Right lobe of liver (tissue), 6 donors: ENCODE measurements at regions not wholly inside any gene's neighbourhood (a gene's known extent, or its start where the extent isn't known, plus 50 kb on each side); places are given as distances from the start of the nearest gene placed in this dataset.

Experiments used
- ATAC-seq, 4 donors: fragments of 200-7000 bp; cut with Tn5 transposase; one replicate each; pipeline ENCODE4 v1.9.1; 2020; ENCODE audit warnings: mild to moderate bottlenecking in 4 of 4, moderate library complexity in 4 of 4
- DNase-seq, 3 donors: peaks; one replicate each; pipeline ENCODE4 v3.0.0-alpha.2; 2020
- H3K27ac ChIP-seq, 3 donors: fragments of 200-600 bp; one replicate each; pipeline ENCODE4 v1.8.0; 2022
- H3K27me3 ChIP-seq, 2 donors: fragments of 200-600 bp; one replicate each; pipeline ENCODE4 v1.8.0; 2022
- H3K36me3 ChIP-seq, 4 donors: fragments of 200-600 bp; sonication (generic) in 1 of 4; one replicate each; pipeline versions ENCODE4 v1.5.1 to v1.8.0; 2017 to 2022; ENCODE audit warnings: control low read depth in 1 of 4
- H3K4me1 ChIP-seq, 4 donors: fragments of 200-600 bp; sonication (generic) in 1 of 4; one replicate each; pipeline versions ENCODE4 v1.5.1 to v1.8.0; 2017 to 2022; ENCODE audit warnings: control low read depth in 1 of 4
- H3K4me3 ChIP-seq, 3 donors: fragments of 200-600 bp; one replicate each; pipeline ENCODE4 v1.8.0; 2022
- H3K9me3 ChIP-seq, 4 donors: fragments of 200-600 bp; sonication (generic) in 1 of 4; one replicate each; pipeline versions ENCODE4 v1.5.1 to v1.8.0; 2017 to 2022; ENCODE audit warnings: control low read depth in 1 of 4
- POLR2A ChIP-seq: fragments of 450-650 bp; IDR thresholded peaks from one replicate; pipeline ENCODE4 v1.6.1; 2017; ENCODE audit warnings: antibody characterized with exemption, mild to moderate bottlenecking
- WGBS: methylation state at CpG from one replicate; pipeline ENCODE4 v1.1.6; 2018; ENCODE audit warnings: low coverage, low lambda C conversion rate; ENCODE audit not compliant: insufficient coverage; ENCODE audit errors: missing lambda C conversion rate; 5-methylcytosine and 5-hydroxymethylcytosine counted together
- intact Hi-C, 2 donors: fragments of 100-400 bp; cut with DNase I; formaldehyde crosslinking; loops; one replicate each; pipeline versions ENCODE4 v1.11.2 to v1.14.1; 2022
- TF ChIP-seq, protein P1 (sequence below), 4 donors: fragments of 200-600 bp in 3 of 4; fragments of 450-650 bp in 1 of 4; IDR thresholded peaks; one replicate each; pipeline versions ENCODE4 v1.5.1 to v1.8.0; 2016 to 2022; ENCODE audit warnings: antibody characterized with exemption in 4 of 4, mild to moderate bottlenecking in 2 of 4
- donor health status: DM: no; HTN: yes; CAD: no.
- donor health status: DM: no; HTN: no; CAD: no.
- donor health status: DM: no; HTN: no; CAD: no.
- donor health status: DM: no; HTN: yes; CAD: no.
- donor health status: DM: no; HTN: yes; CAD: no.

DNA sequence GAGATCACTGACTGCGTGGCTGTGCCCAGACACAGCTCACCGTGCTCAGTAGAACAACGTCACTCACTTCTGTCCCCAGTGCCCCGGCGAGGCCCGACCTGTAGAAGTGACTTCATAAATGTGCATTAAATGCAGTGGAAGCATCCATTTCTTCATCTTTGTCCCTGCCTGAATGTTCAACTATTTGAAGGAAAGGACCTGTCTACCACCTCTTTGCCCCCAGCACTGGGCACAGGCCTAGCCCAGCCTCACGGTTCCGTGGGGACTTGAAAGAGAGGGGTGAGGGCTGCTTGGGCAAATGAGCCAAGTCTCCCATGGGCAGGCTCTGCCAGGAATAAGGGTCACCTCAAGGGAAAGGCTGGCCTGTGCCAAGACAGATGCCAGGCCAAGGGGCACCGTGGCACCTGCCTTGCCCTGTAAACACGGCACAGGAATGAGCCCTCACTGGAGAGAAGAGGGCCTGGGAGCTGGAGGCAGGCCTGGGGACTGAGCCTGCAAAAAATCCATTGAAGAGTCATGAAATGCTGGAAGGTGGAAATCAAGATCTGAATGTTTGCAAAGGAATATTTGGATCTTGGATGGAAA lies 845.3 kb downstream of the BRD1 start:
- Histone ChIP-seq H3K27ac (no peak overlapping the region), H3K4me1 (no peaks in the 10 kb centered on the region), H3K9me3 (no peaks in the 10 kb centered on the region), H3K36me3 (no peaks in the 10 kb centered on the region), H3K27me3 (no peaks in the 10 kb centered on the region), H3K4me3 (no peak overlapping the region)
- 69% methylated on average over 8 of the region's 10 CpGs for WGBS
- no peak for TF ChIP-seq POLR2A
- TF ChIP-seq, protein P1, sequence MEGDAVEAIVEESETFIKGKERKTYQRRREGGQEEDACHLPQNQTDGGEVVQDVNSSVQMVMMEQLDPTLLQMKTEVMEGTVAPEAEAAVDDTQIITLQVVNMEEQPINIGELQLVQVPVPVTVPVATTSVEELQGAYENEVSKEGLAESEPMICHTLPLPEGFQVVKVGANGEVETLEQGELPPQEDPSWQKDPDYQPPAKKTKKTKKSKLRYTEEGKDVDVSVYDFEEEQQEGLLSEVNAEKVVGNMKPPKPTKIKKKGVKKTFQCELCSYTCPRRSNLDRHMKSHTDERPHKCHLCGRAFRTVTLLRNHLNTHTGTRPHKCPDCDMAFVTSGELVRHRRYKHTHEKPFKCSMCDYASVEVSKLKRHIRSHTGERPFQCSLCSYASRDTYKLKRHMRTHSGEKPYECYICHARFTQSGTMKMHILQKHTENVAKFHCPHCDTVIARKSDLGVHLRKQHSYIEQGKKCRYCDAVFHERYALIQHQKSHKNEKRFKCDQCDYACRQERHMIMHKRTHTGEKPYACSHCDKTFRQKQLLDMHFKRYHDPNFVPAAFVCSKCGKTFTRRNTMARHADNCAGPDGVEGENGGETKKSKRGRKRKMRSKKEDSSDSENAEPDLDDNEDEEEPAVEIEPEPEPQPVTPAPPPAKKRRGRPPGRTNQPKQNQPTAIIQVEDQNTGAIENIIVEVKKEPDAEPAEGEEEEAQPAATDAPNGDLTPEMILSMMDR (IDR thresholded peaks at IDR 0.05) = no peak
- DNase-seq (no peak), ATAC-seq (no peak)
- intact Hi-C loops = no loop called here

DNA sequence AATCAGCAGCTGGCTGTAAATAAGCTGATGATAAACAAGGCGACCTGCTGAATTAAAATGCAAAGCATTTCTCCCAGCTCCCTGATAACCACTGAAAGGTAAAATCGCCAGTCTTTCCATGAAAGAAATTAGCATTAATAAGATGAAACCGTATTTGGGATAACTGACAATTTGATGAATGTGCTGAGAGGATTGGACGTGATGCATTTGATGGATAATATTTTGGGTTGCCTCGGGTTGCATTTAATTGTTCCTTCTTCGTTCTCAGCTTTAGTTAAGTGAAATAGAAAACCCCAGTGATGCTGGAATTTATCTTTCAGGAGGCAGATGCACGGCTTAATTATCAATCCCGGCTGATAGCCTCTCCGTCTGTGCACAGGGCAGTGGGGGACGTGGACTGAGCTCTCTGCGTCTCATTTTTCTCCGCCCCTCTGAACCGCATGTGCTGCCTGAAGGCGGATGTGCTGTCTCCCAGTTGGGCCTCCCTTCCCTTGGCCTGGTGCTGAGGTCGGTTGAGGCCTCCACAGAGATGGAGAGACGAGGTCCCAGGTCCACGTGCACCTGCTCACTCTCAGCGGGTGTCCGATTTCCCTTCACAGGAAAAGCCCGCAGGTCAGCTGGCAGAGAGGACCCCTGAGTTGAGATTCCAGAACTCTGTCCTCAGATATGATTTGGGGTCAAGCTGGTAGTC lies 846.2 kb downstream of the BRD1 start:
- no peak for DNase-seq
- intact Hi-C loops = no loop called here
- H3K4me3 ChIP-seq = no peak overlapping the region
- TF ChIP-seq, protein P1 (IDR thresholded peaks at IDR 0.05) = no peak
- no peak for TF ChIP-seq POLR2A
- no peak for ATAC-seq
- no peaks in the 10 kb centered on the region for H3K9me3 ChIP-seq
- WGBS = 28% methylated on average over 13 of the region's 20 CpGs
- H3K36me3 ChIP-seq = no peaks in the 10 kb centered on the region
- no peak overlapping the region for H3K27ac ChIP-seq
- no peaks in the 10 kb centered on the region for H3K4me1 ChIP-seq
- H3K27me3 ChIP-seq = no peaks in the 10 kb centered on the region

DNA sequence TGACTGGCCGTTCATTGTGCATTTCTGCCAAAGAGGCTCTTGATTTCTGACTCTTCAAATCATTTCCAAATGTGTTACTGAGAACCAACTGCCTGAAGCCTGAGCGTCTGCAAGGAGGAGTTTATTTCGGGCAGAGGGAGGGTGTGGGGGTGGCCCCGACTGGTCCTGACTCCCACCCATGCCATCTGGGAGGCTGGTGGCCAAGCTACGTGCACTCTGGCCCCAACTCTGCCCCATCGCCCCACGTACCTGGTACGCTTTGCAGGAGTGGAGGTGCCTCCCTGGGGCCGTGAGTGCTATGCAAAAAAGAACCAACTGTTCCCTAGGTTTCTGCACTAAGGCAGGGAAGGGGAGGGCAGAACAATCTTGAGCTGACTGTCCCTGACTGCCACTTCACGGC lies 846.8 kb downstream of the BRD1 start:
- DNase-seq (no peak), ATAC-seq (no peak)
- Histone ChIP-seq H3K36me3 (no peaks in the 10 kb centered on the region), H3K9me3 (no peaks in the 10 kb centered on the region), H3K4me1 (no peaks in the 10 kb centered on the region), H3K27ac (no peak overlapping the region), H3K27me3 (no peaks in the 10 kb centered on the region), H3K4me3 (no peak overlapping the region)
- intact Hi-C loops = no loop called here
- TF ChIP-seq POLR2A = no peak
- TF ChIP-seq, protein P1 (IDR thresholded peaks at IDR 0.05) = no peak
- WGBS = 31% methylated on average over 7 of the region's 10 CpGs

DNA sequence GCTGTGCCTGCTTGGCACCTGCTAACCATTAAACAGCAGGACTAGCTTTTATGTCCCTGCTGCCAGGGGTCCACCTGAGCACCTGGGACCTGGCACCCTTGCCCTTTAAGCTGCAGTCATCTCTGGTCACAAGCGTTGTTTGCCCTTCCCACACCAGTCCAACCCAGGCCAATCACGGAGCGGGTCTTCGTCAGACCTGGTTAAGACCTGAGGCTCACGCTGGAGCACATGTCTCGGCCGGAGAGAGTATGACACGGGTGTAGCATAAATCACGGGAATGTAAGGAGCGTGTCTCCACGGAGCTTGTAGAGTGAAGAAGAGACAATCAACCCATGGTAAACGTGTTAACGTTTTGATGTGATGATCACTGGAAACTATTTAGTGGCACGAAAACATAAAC lies 847.3 kb downstream of the BRD1 start:
- H3K36me3 ChIP-seq = no peaks in the 10 kb centered on the region
- DNase-seq (no peak), ATAC-seq (no peak)
- H3K9me3 ChIP-seq = no peaks in the 10 kb centered on the region
- no peak overlapping the region for H3K4me3 ChIP-seq
- intact Hi-C loops = no loop called here
- no peak for TF ChIP-seq POLR2A
- TF ChIP-seq, protein P1 (IDR thresholded peaks at IDR 0.05) = no peak
- 51% methylated on average over 10 of the region's 14 CpGs for WGBS
- H3K4me1 ChIP-seq = no peaks in the 10 kb centered on the region
- H3K27me3 ChIP-seq = no peaks in the 10 kb centered on the region
- H3K27ac ChIP-seq = no peak overlapping the region
